Fibroblast of lung (primary cell): ENCODE measurements at regions not wholly inside any gene's neighbourhood (a gene's known extent, or its start where the extent isn't known, plus 50 kb on each side); places are given as distances from the start of the nearest gene placed in this dataset.
"Not testable (repeated sequence)": the region's sequence is repeated elsewhere in the genome, so short reads cannot be mapped to it uniquely, and the experiment has no call there.

Source experiments
- EZH2 ChIP-seq: IDR thresholded peaks from 2 replicates; pipeline ENCODE4 v1.5.1; 2012; ENCODE audit warnings: low read length, control low read depth, mild to moderate bottlenecking; ENCODE audit errors: missing control alignments
- TF ChIP-seq, protein P1 (sequence below), 2 donors: IDR thresholded peaks in 1 of 2; conservative IDR thresholded peaks in 1 of 2; 1 replicate in 1 of 2; 2 replicates in 1 of 2; pipeline ENCODE4 v1.5.1; 2011 to 2012; ENCODE audit warnings: low read length in 2 of 2, control low read depth in 1 of 2, inconsistent platforms in 1 of 2, low read depth in 1 of 2, mild to moderate bottlenecking in 1 of 2

- TF ChIP-seq, protein P1, sequence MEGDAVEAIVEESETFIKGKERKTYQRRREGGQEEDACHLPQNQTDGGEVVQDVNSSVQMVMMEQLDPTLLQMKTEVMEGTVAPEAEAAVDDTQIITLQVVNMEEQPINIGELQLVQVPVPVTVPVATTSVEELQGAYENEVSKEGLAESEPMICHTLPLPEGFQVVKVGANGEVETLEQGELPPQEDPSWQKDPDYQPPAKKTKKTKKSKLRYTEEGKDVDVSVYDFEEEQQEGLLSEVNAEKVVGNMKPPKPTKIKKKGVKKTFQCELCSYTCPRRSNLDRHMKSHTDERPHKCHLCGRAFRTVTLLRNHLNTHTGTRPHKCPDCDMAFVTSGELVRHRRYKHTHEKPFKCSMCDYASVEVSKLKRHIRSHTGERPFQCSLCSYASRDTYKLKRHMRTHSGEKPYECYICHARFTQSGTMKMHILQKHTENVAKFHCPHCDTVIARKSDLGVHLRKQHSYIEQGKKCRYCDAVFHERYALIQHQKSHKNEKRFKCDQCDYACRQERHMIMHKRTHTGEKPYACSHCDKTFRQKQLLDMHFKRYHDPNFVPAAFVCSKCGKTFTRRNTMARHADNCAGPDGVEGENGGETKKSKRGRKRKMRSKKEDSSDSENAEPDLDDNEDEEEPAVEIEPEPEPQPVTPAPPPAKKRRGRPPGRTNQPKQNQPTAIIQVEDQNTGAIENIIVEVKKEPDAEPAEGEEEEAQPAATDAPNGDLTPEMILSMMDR (conservative IDR thresholded peaks at IDR 0.05 in 1 of 2, IDR thresholded peaks at IDR 0.05 in 1 of 2; ENCODE audit: low read depth in 1 of 2, low read length in 2 of 2), result not testable (repeated sequence)
- not testable (repeated sequence) for TF ChIP-seq EZH2
These were observed 65.1 kb upstream of the ZNG1B start for GRCh38 chr2:113372258-113372834.
